ENCODE measurements at regions not wholly inside any gene's neighbourhood (a gene's known extent, or its start where the extent isn't known, plus 50 kb on each side); places are given as distances from the start of the nearest gene placed in this dataset.

- TF ChIP-seq CTCF (conservative IDR thresholded peaks at IDR 0.05 in 1 of 2, IDR thresholded peaks at IDR 0.05 in 1 of 2; ENCODE audit: low read depth in 1 of 2, low read length in 2 of 2) (no peak), EZH2 (IDR thresholded peaks at IDR 0.05; ENCODE audit: low read length, missing control alignments) (no peak)
Observed at GRCh38 chr2:203805486-203805838, 62.1 kb upstream of the CTLA4 start.
